ENCODE measurements at regions not wholly inside any gene's neighbourhood (a gene's known extent, or its start where the extent isn't known, plus 50 kb on each side); places are given as distances from the start of the nearest gene placed in this dataset.

DNA sequence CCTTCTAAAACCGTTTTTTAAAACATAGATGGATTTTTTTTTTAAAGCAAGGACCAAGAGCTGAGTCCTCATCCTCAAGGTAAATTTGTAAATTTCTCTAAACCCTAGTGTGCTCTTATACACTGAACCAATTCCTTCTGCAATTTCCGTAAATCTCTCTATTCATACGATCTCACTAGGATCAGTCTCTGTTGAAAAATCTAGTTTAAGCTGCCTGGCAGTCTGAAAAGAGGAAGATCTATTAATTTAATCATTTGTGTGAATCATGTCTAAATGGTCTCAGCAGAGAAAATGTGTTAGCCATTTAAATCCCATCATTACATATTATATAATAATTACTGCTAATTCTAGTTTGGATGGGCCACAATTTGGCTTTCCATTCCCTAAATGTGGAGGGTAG is 184.2 kb upstream of the TSHZ2 start:
- TF ChIP-seq, protein P1, sequence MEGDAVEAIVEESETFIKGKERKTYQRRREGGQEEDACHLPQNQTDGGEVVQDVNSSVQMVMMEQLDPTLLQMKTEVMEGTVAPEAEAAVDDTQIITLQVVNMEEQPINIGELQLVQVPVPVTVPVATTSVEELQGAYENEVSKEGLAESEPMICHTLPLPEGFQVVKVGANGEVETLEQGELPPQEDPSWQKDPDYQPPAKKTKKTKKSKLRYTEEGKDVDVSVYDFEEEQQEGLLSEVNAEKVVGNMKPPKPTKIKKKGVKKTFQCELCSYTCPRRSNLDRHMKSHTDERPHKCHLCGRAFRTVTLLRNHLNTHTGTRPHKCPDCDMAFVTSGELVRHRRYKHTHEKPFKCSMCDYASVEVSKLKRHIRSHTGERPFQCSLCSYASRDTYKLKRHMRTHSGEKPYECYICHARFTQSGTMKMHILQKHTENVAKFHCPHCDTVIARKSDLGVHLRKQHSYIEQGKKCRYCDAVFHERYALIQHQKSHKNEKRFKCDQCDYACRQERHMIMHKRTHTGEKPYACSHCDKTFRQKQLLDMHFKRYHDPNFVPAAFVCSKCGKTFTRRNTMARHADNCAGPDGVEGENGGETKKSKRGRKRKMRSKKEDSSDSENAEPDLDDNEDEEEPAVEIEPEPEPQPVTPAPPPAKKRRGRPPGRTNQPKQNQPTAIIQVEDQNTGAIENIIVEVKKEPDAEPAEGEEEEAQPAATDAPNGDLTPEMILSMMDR (IDR thresholded peaks at IDR 0.05 in 2 of 3, conservative IDR thresholded peaks at IDR 0.05 in 1 of 3; ENCODE audit: borderline replicate concordance in 1 of 3, insufficient read depth in 1 of 3, low read depth in 2 of 3, low read length in 2 of 3), result no peak
- TF ChIP-seq CEBPB (IDR thresholded peaks at IDR 0.05; ENCODE audit: low read depth) (no peak), SIN3A (IDR thresholded peaks at IDR 0.05; ENCODE audit: low read depth) (no peak), ELF1 (IDR thresholded peaks at IDR 0.05; ENCODE audit: borderline replicate concordance, low read depth) (no peak), EZH2phosphoT487 (IDR thresholded peaks at IDR 0.05; ENCODE audit: borderline replicate concordance) (no peak), JUND (IDR thresholded peaks at IDR 0.05) (no peak), EZH2 (IDR thresholded peaks at IDR 0.05) (no peak), POLR2A (IDR thresholded peaks at IDR 0.05; ENCODE audit: borderline replicate concordance, extremely low read depth, insufficient read depth, insufficient read length) (no peak)

Data from HCT116 (cell line).